H7 (cell line): ENCODE measurements at regions not wholly inside any gene's neighbourhood (a gene's known extent, or its start where the extent isn't known, plus 50 kb on each side); places are given as distances from the start of the nearest gene placed in this dataset.

Experiments used
- DNase-seq: peaks from one replicate; pipeline ENCODE4 v3.0.0; 2012
- H3K27me3 ChIP-seq: 2 replicates; pipeline ENCODE4 v1.6.0; 2011; ENCODE audit warnings: mild to moderate bottlenecking, low read length; ENCODE audit not compliant: control insufficient read depth, insufficient read depth
- H3K36me3 ChIP-seq: replicated peaks from 2 replicates; pipeline ENCODE4 v1.5.1; 2011; ENCODE audit warnings: low read length; ENCODE audit not compliant: control insufficient read depth, insufficient read depth
- H3K4me3 ChIP-seq: 2 replicates; pipeline ENCODE4 v1.5.1; 2011; ENCODE audit warnings: low read depth, mild to moderate bottlenecking, control low read depth, low read length, moderate library complexity; ENCODE audit not compliant: insufficient read depth

DNA sequence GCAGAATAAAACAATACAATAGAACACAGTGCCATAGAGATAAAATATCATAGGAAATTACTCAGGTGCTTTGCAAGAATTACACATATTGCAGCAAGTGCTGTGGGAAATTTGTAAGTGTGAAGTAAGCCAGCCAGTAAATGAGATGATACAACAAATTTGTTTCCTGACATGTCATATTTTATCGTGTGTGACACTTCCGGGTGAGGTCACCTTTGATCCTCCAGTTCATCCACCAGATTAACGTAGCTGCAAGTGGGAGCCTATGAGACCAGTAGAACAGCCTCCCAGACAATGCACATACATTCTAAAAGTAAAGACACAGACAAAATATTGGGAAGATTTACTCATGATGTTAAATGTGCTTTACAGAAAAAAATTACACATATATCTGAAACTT is 72.2 kb downstream of the PRDM9 start:
- no peaks in the 10 kb centered on the region for H3K36me3 ChIP-seq
- no peak for DNase-seq
- no peak overlapping the region for H3K4me3 ChIP-seq
- no peaks in the 10 kb centered on the region for H3K27me3 ChIP-seq

DNA sequence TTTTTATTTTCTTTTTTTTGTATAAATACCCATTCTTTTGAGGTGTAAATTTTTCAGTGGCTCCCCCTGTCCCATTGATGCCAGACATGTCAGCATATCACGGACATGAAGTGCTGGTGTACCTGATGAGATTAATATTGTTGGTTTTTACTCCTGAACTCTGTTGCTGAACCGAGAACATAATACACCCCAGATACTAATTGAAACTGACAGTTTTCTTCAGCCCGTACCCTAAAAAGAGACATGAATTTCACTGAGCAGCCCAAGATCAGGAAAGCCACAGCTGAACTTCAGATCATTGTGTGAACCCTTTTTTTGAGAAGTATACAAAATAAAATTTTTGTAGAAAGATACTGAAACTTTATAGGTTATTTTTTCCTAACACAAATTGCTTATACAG is 75.7 kb downstream of the PRDM9 start:
- H3K4me3 ChIP-seq, result no peak overlapping the region
- no peaks in the 10 kb centered on the region for H3K36me3 ChIP-seq
- no peaks in the 10 kb centered on the region for H3K27me3 ChIP-seq
- no peak for DNase-seq

DNA sequence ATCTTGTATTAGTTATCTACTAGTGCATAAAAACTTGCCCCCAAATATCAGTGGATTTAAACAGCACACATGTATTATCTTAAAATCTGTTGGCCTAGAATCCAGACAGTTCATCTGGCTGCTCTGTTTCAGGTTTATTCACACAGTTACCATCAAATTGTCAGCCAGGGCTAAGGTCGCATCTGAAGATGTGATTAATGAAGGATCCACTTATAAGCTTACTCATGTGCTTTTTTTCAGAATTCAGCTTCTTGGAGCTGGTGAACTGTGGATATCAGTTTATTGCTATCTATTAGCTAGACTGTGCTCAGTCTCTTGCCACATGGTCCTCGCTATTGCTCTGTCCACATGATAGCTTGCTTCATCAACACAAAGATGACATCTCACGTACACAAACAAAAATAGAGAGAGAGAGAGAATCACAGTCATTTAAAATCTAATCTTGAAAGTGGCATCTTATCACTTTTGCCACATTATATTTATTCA is 81.5 kb downstream of the PRDM9 start:
- no peaks in the 10 kb centered on the region for H3K36me3 ChIP-seq
- no peaks in the 10 kb centered on the region for H3K27me3 ChIP-seq
- no peak for DNase-seq
- no peak overlapping the region for H3K4me3 ChIP-seq

- no peak for DNase-seq
- Histone ChIP-seq H3K36me3 (no peaks in the 10 kb centered on the region), H3K27me3 (no peaks in the 10 kb centered on the region), H3K4me3 (no peak overlapping the region)
Measured at GRCh38 chr5:23591250-23591649, 83.8 kb downstream of the PRDM9 start.

- Histone ChIP-seq H3K36me3 (no peaks in the 10 kb centered on the region), H3K4me3 (no peak overlapping the region), H3K27me3 (no peaks in the 10 kb centered on the region)
- DNase-seq, result no peak
Measured at GRCh38 chr5:23606927-23607326, 99.5 kb downstream of the PRDM9 start.

DNA sequence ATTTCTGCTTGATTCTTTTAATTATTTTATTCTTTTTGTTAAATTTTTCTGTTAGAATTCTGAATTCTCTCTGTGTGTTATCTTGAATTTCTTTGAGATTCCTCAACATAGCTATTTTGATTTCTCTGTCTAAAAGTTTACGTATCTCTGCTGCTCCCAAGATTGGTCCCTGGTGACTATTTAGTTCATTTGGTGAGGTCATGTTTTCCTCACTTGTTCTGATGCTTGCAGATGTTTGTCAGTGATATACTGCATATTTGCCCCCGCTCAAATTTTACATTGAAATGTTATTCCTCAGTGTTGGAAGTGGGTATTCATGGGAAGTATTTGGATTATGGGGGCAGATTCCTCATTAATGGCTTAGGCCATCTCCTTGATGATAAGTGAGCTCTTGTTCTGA is 105.3 kb downstream of the PRDM9 start:
- no peaks in the 10 kb centered on the region for H3K27me3 ChIP-seq
- DNase-seq, result no peak
- no peak overlapping the region for H3K4me3 ChIP-seq
- H3K36me3 ChIP-seq, result no peaks in the 10 kb centered on the region

GRCh38 chr5:23613566-23613965 is 106.2 kb downstream of the PRDM9 start:
- Histone ChIP-seq H3K27me3 (no peaks in the 10 kb centered on the region), H3K4me3 (no peak overlapping the region), H3K36me3 (no peaks in the 10 kb centered on the region)
- DNase-seq, result no peak

DNA sequence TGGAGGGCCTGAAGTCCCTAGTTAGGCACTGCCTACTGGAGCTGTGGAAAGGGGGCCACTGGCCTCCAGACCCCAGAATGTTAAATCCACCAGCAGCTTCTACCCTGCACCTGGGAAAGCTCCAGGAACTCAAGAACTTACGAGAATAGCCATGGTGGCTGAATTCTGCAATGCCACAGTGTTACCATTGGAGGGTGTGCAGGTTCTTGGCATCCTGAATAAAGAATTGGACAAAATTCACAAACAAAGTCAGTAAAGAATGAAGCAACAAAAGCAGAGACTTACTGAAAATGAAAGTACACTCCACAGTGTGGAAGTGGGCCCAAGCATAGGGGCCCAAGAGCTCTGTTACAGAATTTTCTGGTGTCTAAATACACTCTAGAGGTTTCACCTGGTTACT is 107.0 kb downstream of the PRDM9 start:
- no peaks in the 10 kb centered on the region for H3K27me3 ChIP-seq
- no peak overlapping the region for H3K4me3 ChIP-seq
- no peaks in the 10 kb centered on the region for H3K36me3 ChIP-seq
- no peak for DNase-seq

DNA sequence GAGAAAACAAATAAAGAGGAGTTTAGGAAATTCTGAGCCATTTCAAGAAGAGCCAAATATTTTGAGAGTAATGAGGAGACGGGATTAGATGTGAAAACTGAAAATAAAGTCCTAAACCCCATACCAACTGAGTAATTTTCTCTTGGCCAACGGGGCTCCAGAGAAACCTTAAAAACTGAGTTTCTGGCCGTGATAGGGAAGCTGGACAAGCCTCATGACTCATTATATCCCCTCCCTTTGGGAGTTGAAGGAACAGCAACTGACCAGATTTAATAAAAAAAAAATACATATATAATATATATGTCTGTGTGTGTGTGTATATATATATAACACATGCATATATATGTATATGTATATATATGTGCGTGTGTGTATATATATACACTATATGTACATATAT is 119.6 kb downstream of the PRDM9 start:
- DNase-seq, result no peak
- Histone ChIP-seq H3K27me3 (no peaks in the 10 kb centered on the region), H3K36me3 (no peaks in the 10 kb centered on the region), H3K4me3 (no peak overlapping the region)

- no peak for DNase-seq
- no peaks in the 10 kb centered on the region for H3K27me3 ChIP-seq
- no peak overlapping the region for H3K4me3 ChIP-seq
- H3K36me3 ChIP-seq, result no peaks in the 10 kb centered on the region
Measured at GRCh38 chr5:23627976-23628375, 120.6 kb downstream of the PRDM9 start.

DNA sequence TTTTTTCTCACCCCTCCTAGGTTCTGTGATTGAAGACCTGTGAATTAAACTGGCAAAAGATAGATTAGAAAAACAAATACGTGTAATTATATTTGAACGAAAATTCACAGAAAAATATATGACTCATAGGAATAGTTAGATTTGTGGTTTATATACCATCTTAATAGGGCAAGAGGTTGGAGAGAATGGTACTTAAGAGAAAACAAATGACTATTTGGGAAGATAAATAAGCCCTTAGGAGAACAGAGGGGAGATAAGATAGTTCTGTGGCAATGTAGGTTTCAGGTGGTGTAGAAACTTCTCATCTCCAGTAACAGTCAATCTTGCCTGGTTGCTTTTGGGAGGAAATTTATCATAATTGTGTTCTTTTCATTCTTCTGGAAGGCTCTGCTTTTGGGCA is 122.0 kb downstream of the PRDM9 start:
- no peak for DNase-seq
- Histone ChIP-seq H3K36me3 (no peaks in the 10 kb centered on the region), H3K27me3 (no peaks in the 10 kb centered on the region), H3K4me3 (no peak overlapping the region)

- DNase-seq, result no peak
- Histone ChIP-seq H3K27me3 (no peaks in the 10 kb centered on the region), H3K4me3 (no peak overlapping the region), H3K36me3 (no peaks in the 10 kb centered on the region)
Measured at GRCh38 chr5:23631302-23632045, 124.1 kb downstream of the PRDM9 start.

- DNase-seq, result no peak
- no peak overlapping the region for H3K4me3 ChIP-seq
- no peaks in the 10 kb centered on the region for H3K36me3 ChIP-seq
- H3K27me3 ChIP-seq, result no peaks in the 10 kb centered on the region
Measured at GRCh38 chr5:23635938-23636337, 128.5 kb downstream of the PRDM9 start.

DNA sequence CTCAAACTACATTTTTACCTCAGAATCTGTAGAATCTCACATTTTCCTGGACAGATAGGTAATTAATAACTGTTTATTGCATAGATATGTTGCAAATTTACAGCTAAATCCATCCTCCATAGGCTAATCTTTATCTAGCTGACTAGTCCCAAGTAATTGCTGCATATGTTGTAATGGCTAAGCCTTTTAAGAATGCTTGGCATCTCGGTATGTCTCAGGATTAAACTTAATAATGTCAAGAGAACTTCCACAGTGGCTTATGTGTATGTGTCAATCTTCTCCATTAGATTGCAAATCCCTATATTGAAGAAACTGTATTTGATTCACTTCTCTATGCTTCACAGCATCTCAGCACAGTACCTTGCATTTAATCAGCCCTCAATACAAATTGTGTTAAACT is 131.9 kb downstream of the PRDM9 start:
- no peak overlapping the region for H3K4me3 ChIP-seq
- no peak for DNase-seq
- H3K36me3 ChIP-seq, result no peaks in the 10 kb centered on the region
- no peaks in the 10 kb centered on the region for H3K27me3 ChIP-seq

DNA sequence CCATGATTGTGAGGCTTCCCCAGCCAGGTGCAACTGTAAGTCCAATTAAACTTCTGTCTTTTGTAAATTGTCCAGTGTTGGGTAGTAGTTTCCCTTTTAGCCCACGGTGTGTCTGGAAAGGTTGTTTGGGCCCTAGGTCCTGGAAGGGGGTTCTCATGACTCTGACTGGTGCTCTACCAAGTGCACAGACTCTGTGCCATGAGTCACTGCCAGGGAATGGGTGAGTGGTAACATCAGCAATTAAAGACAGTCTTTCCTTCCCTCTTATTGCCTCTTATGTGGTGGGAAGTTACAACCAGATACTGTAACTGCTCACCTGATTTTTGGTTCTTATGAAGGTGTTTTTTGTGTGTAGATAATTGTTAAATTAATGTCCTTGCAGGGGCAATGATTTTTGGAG is 141.2 kb downstream of the PRDM9 start:
- H3K36me3 ChIP-seq, result no peaks in the 10 kb centered on the region
- DNase-seq, result no peak
- no peaks in the 10 kb centered on the region for H3K27me3 ChIP-seq
- no peak overlapping the region for H3K4me3 ChIP-seq

- DNase-seq, result no peak
- Histone ChIP-seq H3K27me3 (no peaks in the 10 kb centered on the region), H3K4me3 (no peak overlapping the region), H3K36me3 (no peaks in the 10 kb centered on the region)
Measured at GRCh38 chr5:23649594-23649993, 142.2 kb downstream of the PRDM9 start.
